Lung (tissue), 11 donors: ENCODE measurements at regions not wholly inside any gene's neighbourhood (a gene's known extent, or its start where the extent isn't known, plus 50 kb on each side); places are given as distances from the start of the nearest gene placed in this dataset.
A peak's percentile ranks its signal among the peaks of the same experiment; 100 is the strongest.

ENCODE experiments used
- ATAC-seq: fragments of 200-7000 bp; cut with Tn5 transposase; one replicate; pipeline ENCODE4 v1.9.1; 2020; ENCODE audit warnings: moderate number of reproducible peaks; ENCODE audit not compliant: insufficient read depth, low FRiP score
- DNase-seq, 3 donors: peaks; one replicate each; pipeline ENCODE4 v3.0.0-alpha.2; 2013 to 2017
- H3K27ac ChIP-seq, 2 donors: one replicate each; pipeline ENCODE4 v1.5.1; 2013; ENCODE audit warnings: mild to moderate bottlenecking in 2 of 2, moderate library complexity in 2 of 2, control low read depth in 1 of 2, inconsistent platforms in 1 of 2, low read depth in 1 of 2, low read length in 1 of 2
- H3K27me3 ChIP-seq, 3 donors: one replicate each; pipeline ENCODE4 v1.5.1; 2013; ENCODE audit warnings: low read length in 2 of 3; ENCODE audit not compliant: control insufficient read depth in 3 of 3, insufficient read depth in 3 of 3
- H3K36me3 ChIP-seq, 4 donors: one replicate each; pipeline ENCODE4 v1.5.1; 2013; ENCODE audit warnings: low read length in 4 of 4, mild to moderate bottlenecking in 1 of 4, moderate library complexity in 1 of 4; ENCODE audit not compliant: control insufficient read depth in 4 of 4, insufficient read depth in 4 of 4
- H3K4me1 ChIP-seq, 5 donors: one replicate each; pipeline ENCODE4 v1.5.1; 2013; ENCODE audit warnings: low read length in 5 of 5, mild to moderate bottlenecking in 2 of 5, moderate library complexity in 1 of 5; ENCODE audit not compliant: control insufficient read depth in 5 of 5, insufficient read depth in 5 of 5
- H3K4me3 ChIP-seq: one replicate; pipeline ENCODE4 v1.5.1; 2013; ENCODE audit warnings: mild to moderate bottlenecking, control low read depth, moderate library complexity
- H3K9ac ChIP-seq, 2 donors: one replicate each; pipeline ENCODE4 v1.5.1; 2013; ENCODE audit warnings: low read length in 2 of 2, control low read depth in 1 of 2; ENCODE audit not compliant: insufficient read depth in 1 of 2
- H3K9me3 ChIP-seq, 4 donors: one replicate each; pipeline ENCODE4 v1.5.1; 2013; ENCODE audit warnings: low read length in 3 of 4, mild to moderate bottlenecking in 1 of 4, moderate library complexity in 1 of 4; ENCODE audit not compliant: control insufficient read depth in 4 of 4, insufficient read depth in 3 of 4
- CTCF ChIP-seq: IDR thresholded peaks from 2 replicates; pipeline ENCODE4 v1.5.1; 2012; ENCODE audit warnings: mild to moderate bottlenecking; ENCODE audit errors: control extremely low read depth, extremely low read depth
- WGBS, 2 donors: extraction: QIAGEN DNeasy Blood & Tissue Kit; methylation state at CpG; one replicate each; pipeline ENCODE4 v1.1.7; 2013; 5-methylcytosine and 5-hydroxymethylcytosine counted together
- donor health status: control.
- donor health status: control.
- donor health status: Bipolar disorder and iron deficiency.
- donor health status: healthy.
- donor health status: DM: yes; HTN: yes; CAD: no.

- Histone ChIP-seq H3K27me3 (no peaks in the 10 kb centered on the region), H3K27ac (no peak overlapping the region), H3K36me3 (no peaks in the 10 kb centered on the region), H3K4me3 (no peak overlapping the region), H3K9ac (no peak overlapping the region), H3K4me1 (peaks cover 2 to 32% (median 3%) of the 10 kb centered on the region in 5 donors), H3K9me3 (no peaks in the 10 kb centered on the region)
- WGBS, 2 donors: 73 to 77% methylated on average over 5 of the region's 5 CpGs
- no peak for TF ChIP-seq CTCF
- DNase-seq (no peak), ATAC-seq (no peak)
Observed at GRCh38 chr5:74501674-74502478, 138.7 kb downstream of the ENC1 start.

- H3K4me1 ChIP-seq: peaks cover 2 to 32% (median 3%) of the 10 kb centered on the region in 5 donors
- H3K36me3 ChIP-seq: no peaks in the 10 kb centered on the region
- H3K9me3 ChIP-seq: no peaks in the 10 kb centered on the region
- H3K27ac ChIP-seq: no peak overlapping the region
- H3K9ac ChIP-seq: no peak overlapping the region
- WGBS, 2 donors: 69 to 79% methylated on average over 9 of the region's 9 CpGs
- H3K4me3 ChIP-seq: no peak overlapping the region
- DNase-seq (peak; percentile 41 to 78 (median 72)), ATAC-seq (no peak)
- no peaks in the 10 kb centered on the region for H3K27me3 ChIP-seq
- no peak for TF ChIP-seq CTCF
Observed at GRCh38 chr5:74500110-74500917, 140.2 kb downstream of the ENC1 start.

GRCh38 chr5:74499256-74500050 is 141.1 kb downstream of the ENC1 start:
- no peak overlapping the region for H3K27ac ChIP-seq
- H3K4me1 ChIP-seq: peaks cover 2 to 32% (median 3%) of the 10 kb centered on the region in 5 donors
- no peaks in the 10 kb centered on the region for H3K27me3 ChIP-seq
- TF ChIP-seq CTCF: no peak
- no peak overlapping the region for H3K4me3 ChIP-seq
- ATAC-seq: no peak
- 57 to 66% methylated on average over 4 of the region's 4 CpGs for WGBS, 2 donors
- H3K36me3 ChIP-seq: no peaks in the 10 kb centered on the region
- peak overlapping the region in 1 of 2 donors; percentile 72 for H3K9ac ChIP-seq
- H3K9me3 ChIP-seq: no peaks in the 10 kb centered on the region
- peak in 2 of 3 donors; percentile 44 to 65 for DNase-seq
